ENCODE measurements at regions not wholly inside any gene's neighbourhood (a gene's known extent, or its start where the extent isn't known, plus 50 kb on each side); places are given as distances from the start of the nearest gene placed in this dataset.

DNA sequence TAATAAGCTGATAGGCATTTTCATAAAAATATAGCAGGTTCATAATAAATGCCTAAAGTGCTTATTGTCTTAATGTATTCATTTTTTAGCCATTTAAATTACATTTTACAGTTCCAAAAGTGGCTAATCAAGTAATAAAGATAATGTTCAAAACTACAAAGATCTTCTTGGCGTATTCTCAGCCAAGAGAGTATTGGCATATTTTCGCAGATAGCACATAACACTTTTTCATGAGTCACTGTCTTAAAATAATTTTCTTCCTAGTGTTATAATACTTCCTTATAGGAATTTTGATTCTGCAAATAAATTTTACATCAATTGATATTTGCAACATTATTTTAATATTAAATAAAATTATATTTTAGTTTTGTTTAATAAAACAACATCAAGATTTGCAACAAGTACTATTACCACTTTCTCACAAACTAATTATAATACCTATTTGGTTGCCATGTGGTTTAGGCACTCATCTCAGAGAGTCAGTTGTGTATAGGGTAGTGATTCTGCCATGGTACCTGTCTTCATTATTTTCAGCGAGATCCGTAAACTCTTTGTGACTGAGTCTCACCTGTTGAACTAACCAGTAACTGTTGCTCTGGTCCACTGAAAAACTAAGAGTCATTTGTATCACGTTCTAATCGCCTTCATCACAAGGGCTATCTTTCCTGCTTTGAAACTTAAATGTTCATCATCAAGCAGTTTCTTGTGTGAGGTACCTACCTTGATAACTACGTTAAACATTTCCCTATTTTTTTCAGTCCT lies 152.5 kb upstream of the AKR1E2 start:
- Histone ChIP-seq H3K27me3 (ENCODE audit: low read length) (no peaks in the 10 kb centered on the region), H3K9me3 (ENCODE audit: low read length) (no peaks in the 10 kb centered on the region), H3K79me2 (ENCODE audit: low read length) (peaks cover 62% of the 10 kb centered on the region), H3F3A (ENCODE audit: low read length, unreplicated experiment) (no peaks in the 10 kb centered on the region), H2AFZ (ENCODE audit: low read length) (no peak overlapping the region), H3K36me3 (ENCODE audit: low read depth, low read length) (peaks cover 4% of the 10 kb centered on the region; the same call in 1 of the 2 replicates), H4K20me1 (ENCODE audit: low read length) (no peaks in the 10 kb centered on the region), H3K4me2 (ENCODE audit: low read length) (peak overlapping the region; percentile 82), H3K9me2 (replicated peaks; ENCODE audit: low read length) (no peaks in the 10 kb centered on the region), H3K9ac (ENCODE audit: low read length) (peak overlapping the region; percentile 90), H3K4me1 (ENCODE audit: insufficient read depth, low read length) (peaks cover 67% of the 10 kb centered on the region), H3K4me3 (ENCODE audit: low read length) (peak overlapping the region; percentile 18; the same call in 1 of the 2 replicates), H3K27ac (ENCODE audit: low read length) (peak overlapping the region; percentile 99)
- CTCF ChIA-PET: no interaction called here
- no TSS peak for BruUV-seq (replicated peaks)
- no peak for TF ChIP-seq EZH2phosphoT487 (IDR thresholded peaks at IDR 0.05; ENCODE audit: borderline replicate concordance, low read length)
- intact Hi-C loops (cut with micrococcal nuclease): loop anchor here (10.0 kb wide), 2 partner anchors 479 to 889 kb away; partner anchors contain the start of gene KLF6
- POLR2A ChIA-PET (ENCODE audit: unreplicated experiment): no interaction called here
- DNase-seq: no peak
- ATAC-seq: no peak

DNA sequence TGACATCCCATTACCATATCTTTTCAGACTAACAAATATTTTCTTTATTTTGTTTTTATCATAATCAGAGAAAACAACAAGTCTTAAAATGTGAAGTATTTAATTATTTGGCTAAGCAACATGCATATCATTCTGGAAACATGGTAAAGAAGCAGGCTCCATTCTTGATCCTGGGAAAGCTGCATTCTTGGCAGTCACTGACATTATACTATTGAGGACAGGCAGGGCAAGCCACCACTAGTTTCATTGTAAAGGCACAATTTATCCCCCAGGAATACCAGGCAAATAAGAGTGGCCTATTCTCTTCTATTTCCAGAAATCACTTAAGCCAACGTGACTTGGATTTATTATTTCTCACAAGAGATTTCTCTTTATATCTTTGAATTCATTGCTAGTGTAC lies 153.8 kb upstream of the AKR1E2 start:
- no peak for DNase-seq
- peak; percentile 26 for ATAC-seq
- BruUV-seq (replicated peaks): no TSS peak
- H3K9ac ChIP-seq (ENCODE audit: low read length): peak overlapping the region; percentile 90
- H3K36me3 ChIP-seq (ENCODE audit: low read depth, low read length): peaks cover 4% of the 10 kb centered on the region; the same call in 1 of the 2 replicates
- peak overlapping the region; percentile 44; the same call in 1 of the 2 replicates for H3K4me3 ChIP-seq (ENCODE audit: low read length)
- TF ChIP-seq EZH2phosphoT487 (IDR thresholded peaks at IDR 0.05; ENCODE audit: borderline replicate concordance, low read length) (no peak), EZH2 (IDR thresholded peaks at IDR 0.05; ENCODE audit: low read length, unreplicated experiment) (no peak), CTCF (conservative IDR thresholded peaks at IDR 0.05; ENCODE audit: low read depth, low read length) (no peak)
- peak overlapping the region; percentile 99 for H3K27ac ChIP-seq (ENCODE audit: low read length)
- no peaks in the 10 kb centered on the region for H3K9me3 ChIP-seq (ENCODE audit: low read length)
- no peak overlapping the region for H2AFZ ChIP-seq (ENCODE audit: low read length)
- H3K9me2 ChIP-seq (replicated peaks; ENCODE audit: low read length): no peaks in the 10 kb centered on the region
- CTCF ChIA-PET: no interaction called here
- H4K20me1 ChIP-seq (ENCODE audit: low read length): no peaks in the 10 kb centered on the region
- peak overlapping the region; percentile 74 for H3K4me2 ChIP-seq (ENCODE audit: low read length)
- POLR2A ChIA-PET (ENCODE audit: unreplicated experiment): interaction anchor here (0.6 kb wide), 2 partner anchors 9 to 93 kb away, joined by 4 to 7 read pairs; no protein-coding TSS in a partner anchor
- intact Hi-C loops (cut with micrococcal nuclease): loop anchor here (10.0 kb wide), 2 partner anchors 477 to 887 kb away; partner anchors contain the start of gene KLF6
- no peaks in the 10 kb centered on the region for H3K27me3 ChIP-seq (ENCODE audit: low read length)
- peaks cover 62% of the 10 kb centered on the region for H3K4me1 ChIP-seq (ENCODE audit: insufficient read depth, low read length)
- no peaks in the 10 kb centered on the region for H3F3A ChIP-seq (ENCODE audit: low read length, unreplicated experiment)
- peaks cover 59% of the 10 kb centered on the region for H3K79me2 ChIP-seq (ENCODE audit: low read length)

DNA sequence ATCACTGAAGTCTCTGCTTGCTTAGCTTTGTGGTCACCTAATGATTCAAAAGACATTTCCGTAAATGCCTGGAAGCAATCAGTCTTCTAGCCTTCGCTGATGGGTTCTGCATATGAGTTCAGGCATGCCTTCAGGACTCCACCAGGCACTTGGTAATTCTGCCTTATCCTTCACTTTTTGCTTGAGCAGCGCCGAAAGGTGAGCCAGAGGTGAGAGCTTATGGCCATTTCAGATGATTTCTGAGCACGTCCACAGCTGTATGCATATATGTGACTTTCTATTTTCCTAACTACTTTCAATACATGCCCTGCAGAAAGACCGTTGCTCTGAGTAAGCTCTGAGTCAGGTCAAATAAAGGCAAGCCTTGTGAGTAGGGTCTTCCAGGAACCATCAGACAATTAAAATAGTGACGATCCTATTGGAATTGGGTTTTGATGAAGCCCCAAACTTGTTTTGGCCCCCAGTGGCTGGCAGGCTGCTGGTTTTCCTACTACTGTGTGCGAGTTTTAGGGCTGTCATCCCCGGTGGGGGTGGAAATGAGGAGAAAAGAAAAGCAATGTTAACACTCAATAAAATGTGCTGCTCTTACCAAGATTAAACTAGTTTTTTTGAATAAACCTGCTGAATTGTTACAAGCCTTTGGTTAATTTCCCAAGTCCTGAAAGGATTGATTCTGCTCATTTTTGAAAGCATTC lies 154.4 kb upstream of the AKR1E2 start:
- Histone ChIP-seq H3K9me3 (ENCODE audit: low read length) (no peaks in the 10 kb centered on the region), H3K9me2 (replicated peaks; ENCODE audit: low read length) (no peaks in the 10 kb centered on the region), H3K4me1 (ENCODE audit: insufficient read depth, low read length) (peaks cover 60% of the 10 kb centered on the region), H3K27ac (ENCODE audit: low read length) (peak overlapping the region; percentile 99), H3F3A (ENCODE audit: low read length, unreplicated experiment) (no peaks in the 10 kb centered on the region), H4K20me1 (ENCODE audit: low read length) (no peaks in the 10 kb centered on the region), H3K79me2 (ENCODE audit: low read length) (peaks cover 56% of the 10 kb centered on the region), H3K9ac (ENCODE audit: low read length) (peak overlapping the region; percentile 90), H2AFZ (ENCODE audit: low read length) (no peak overlapping the region), H3K36me3 (ENCODE audit: low read depth, low read length) (peaks cover 4% of the 10 kb centered on the region; the same call in 1 of the 2 replicates), H3K4me3 (ENCODE audit: low read length) (peak overlapping the region; percentile 44; the same call in 1 of the 2 replicates), H3K4me2 (ENCODE audit: low read length) (peak overlapping the region; percentile 74), H3K27me3 (ENCODE audit: low read length) (no peaks in the 10 kb centered on the region)
- peak; percentile 89 for ATAC-seq
- intact Hi-C loops (cut with micrococcal nuclease): loop anchor here (1.0 to 10.0 kb wide), 5 partner anchors 8 to 887 kb away; partner anchors contain the start of gene KLF6
- peak; percentile 88 for DNase-seq
- no peak for TF ChIP-seq CTCF (conservative IDR thresholded peaks at IDR 0.05; ENCODE audit: low read depth, low read length)
- no peak for TF ChIP-seq EZH2phosphoT487 (IDR thresholded peaks at IDR 0.05; ENCODE audit: borderline replicate concordance, low read length)
- no peak for TF ChIP-seq EZH2 (IDR thresholded peaks at IDR 0.05; ENCODE audit: low read length, unreplicated experiment)
- ChIA-PET POLR2A (ENCODE audit: unreplicated experiment) (interaction anchor here (0.6 to 0.7 kb wide), 6 partner anchors 15 to 819 kb away, joined by 3 to 7 read pairs (median 4); no protein-coding TSS in a partner anchor), CTCF (no interaction called here)
- no TSS peak for BruUV-seq (replicated peaks)

All from PC-3 (cell line).